HG03460 (cell line): ENCODE measurements at regions not wholly inside any gene's neighbourhood (a gene's known extent, or its start where the extent isn't known, plus 50 kb on each side); places are given as distances from the start of the nearest gene placed in this dataset.

Experiments
- ATAC-seq: cut with Tn5 transposase; IDR thresholded peaks from one replicate; pipeline ENCODE4 v1.9.1; 2021; ENCODE audit not compliant: unreplicated experiment

- ATAC-seq = no peak
Measured at GRCh38 chr13:48181482-48182145, 51.4 kb upstream of the ITM2B start.

- no peak for ATAC-seq
Measured at GRCh38 chr13:48178126-48178525, 54.9 kb upstream of the ITM2B start.

GRCh38 chr13:48176781-48177180 lies 56.2 kb upstream of the ITM2B start:
- no peak for ATAC-seq

GRCh38 chr13:48175185-48175584 lies 57.8 kb upstream of the ITM2B start:
- no peak for ATAC-seq

- ATAC-seq = no peak
Measured at GRCh38 chr13:48167866-48168265, 65.1 kb upstream of the ITM2B start.

GRCh38 chr13:48165727-48166126 lies 67.3 kb upstream of the ITM2B start:
- ATAC-seq = no peak

GRCh38 chr13:48165063-48165462 lies 67.9 kb upstream of the ITM2B start:
- no peak for ATAC-seq

GRCh38 chr13:48163061-48163460 lies 68.2 kb upstream of the MED4 start:
- ATAC-seq = no peak

GRCh38 chr13:48162217-48162616 lies 67.3 kb upstream of the MED4 start:
- ATAC-seq = no peak

- no peak for ATAC-seq
Measured at GRCh38 chr13:48161530-48162179, 66.8 kb upstream of the MED4 start.

- ATAC-seq = no peak
Measured at GRCh38 chr13:48160606-48161278, 65.8 kb upstream of the MED4 start.

GRCh38 chr13:48159826-48160225 lies 64.9 kb upstream of the MED4 start:
- no peak for ATAC-seq

GRCh38 chr13:48159401-48159800 lies 64.5 kb upstream of the MED4 start:
- ATAC-seq = no peak

- no peak for ATAC-seq
Measured at GRCh38 chr13:48158915-48159314, 64.0 kb upstream of the MED4 start.

- peak; percentile 55 for ATAC-seq
Measured at GRCh38 chr13:48158290-48158689, 63.4 kb upstream of the MED4 start.

GRCh38 chr13:48156466-48156865 lies 61.6 kb upstream of the MED4 start:
- no peak for ATAC-seq

GRCh38 chr13:48155848-48156247 lies 60.9 kb upstream of the MED4 start:
- no peak for ATAC-seq

- no peak for ATAC-seq
Measured at GRCh38 chr13:48154671-48155070, 59.8 kb upstream of the MED4 start.

GRCh38 chr13:48153186-48153585 lies 58.3 kb upstream of the MED4 start:
- ATAC-seq = no peak

GRCh38 chr13:48151363-48152161 lies 56.7 kb upstream of the MED4 start:
- ATAC-seq = no peak

GRCh38 chr13:48148454-48148853 lies 53.5 kb upstream of the MED4 start:
- ATAC-seq = no peak

- no peak for ATAC-seq
Measured at GRCh38 chr13:48146636-48147035, 51.7 kb upstream of the MED4 start.
